HAP-1 (cell line): ENCODE measurements at regions not wholly inside any gene's neighbourhood (a gene's known extent, or its start where the extent isn't known, plus 50 kb on each side); places are given as distances from the start of the nearest gene placed in this dataset.
"Not testable (repeated sequence)": the region's sequence is repeated elsewhere in the genome, so short reads cannot be mapped to it uniquely, and the experiment has no call there.

Source experiments
- DNase-seq, 2 experiments: peaks; one replicate each; pipeline ENCODE4 v3.0.0-alpha.2; 2016 to 2020; ENCODE audit warnings: low spot score in 2 of 2
- H3K27me3 ChIP-seq: fragments of 250-450 bp; sonication (Bioruptor Pico); 2 replicates; pipeline ENCODE4 v1.5.1; 2020; ENCODE audit warnings: low read depth, mild to moderate bottlenecking, moderate library complexity
- H3K36me3 ChIP-seq: fragments of 250-450 bp; sonication (Bioruptor Pico); replicated peaks from 2 replicates; pipeline ENCODE4 v1.5.1; 2020; ENCODE audit warnings: mild to moderate bottlenecking
- H3K4me1 ChIP-seq: fragments of 250-450 bp; sonication (Bioruptor Pico); 2 replicates; pipeline ENCODE4 v1.5.1; 2020; ENCODE audit warnings: mild to moderate bottlenecking
- H3K4me3 ChIP-seq: fragments of 250-450 bp; sonication (Bioruptor Pico); 2 replicates; pipeline ENCODE4 v1.5.1; 2020; ENCODE audit warnings: mild to moderate bottlenecking, moderate library complexity
- H3K9me3 ChIP-seq: fragments of 250-450 bp; sonication (Bioruptor Pico); 2 replicates; pipeline ENCODE4 v1.5.1; 2020; ENCODE audit warnings: mild to moderate bottlenecking, moderate library complexity
- in situ Hi-C: fragments of 300-500 bp; cut with MboI; formaldehyde crosslinking; loops from 3 replicates; pipeline ENCODE4 v1.14.3; 2020; ENCODE audit warnings: low sequenced_read_pairs, inconsistent platforms, mixed read lengths

GRCh38 chr10:25828475-25828874 lies 105.6 kb upstream of the MYO3A start:
- no peaks in the 10 kb centered on the region for H3K9me3 ChIP-seq
- no peak for DNase-seq
- in situ Hi-C loops: no loop called here
- H3K4me3 ChIP-seq: no peak overlapping the region
- H3K4me1 ChIP-seq: no peaks in the 10 kb centered on the region
- no peaks in the 10 kb centered on the region for H3K36me3 ChIP-seq
- 0 out of 2 replicates have a peak, but pooled peaks cover 3% of the 10 kb centered on the region for H3K27me3 ChIP-seq

- 0 out of 2 replicates have a peak, but pooled peaks cover 3% of the 10 kb centered on the region for H3K27me3 ChIP-seq
- no peaks in the 10 kb centered on the region for H3K9me3 ChIP-seq
- no peak for DNase-seq
- H3K36me3 ChIP-seq: no peaks in the 10 kb centered on the region
- no peaks in the 10 kb centered on the region for H3K4me1 ChIP-seq
- no peak overlapping the region for H3K4me3 ChIP-seq
- in situ Hi-C loops: no loop called here
Measured at GRCh38 chr10:25831080-25831479, 102.9 kb upstream of the MYO3A start.

- Histone ChIP-seq H3K9me3 (no peaks in the 10 kb centered on the region), H3K36me3 (no peaks in the 10 kb centered on the region), H3K4me1 (no peaks in the 10 kb centered on the region), H3K27me3 (no peaks in the 10 kb centered on the region), H3K4me3 (no peak overlapping the region)
- in situ Hi-C loops: no loop called here
- no peak for DNase-seq
Measured at GRCh38 chr10:25839683-25840082, 94.3 kb upstream of the MYO3A start.

- H3K4me1 ChIP-seq, H3K27me3 ChIP-seq, in situ Hi-C loops, H3K4me3 ChIP-seq, H3K36me3 ChIP-seq, DNase-seq, H3K9me3 ChIP-seq: not testable (repeated sequence)
Measured at GRCh38 chr10:25840875-25841274, 93.2 kb upstream of the MYO3A start.

GRCh38 chr10:25842146-25842545 lies 91.9 kb upstream of the MYO3A start:
- Histone ChIP-seq H3K4me3 (no peak overlapping the region), H3K4me1 (no peaks in the 10 kb centered on the region), H3K9me3 (no peaks in the 10 kb centered on the region), H3K36me3 (no peaks in the 10 kb centered on the region), H3K27me3 (no peaks in the 10 kb centered on the region)
- DNase-seq: no peak
- in situ Hi-C loops: no loop called here

- in situ Hi-C loops: no loop called here
- H3K9me3 ChIP-seq: no peaks in the 10 kb centered on the region
Measured at GRCh38 chr10:25843551-25844170, 90.4 kb upstream of the MYO3A start.

GRCh38 chr10:25844716-25845115 lies 89.3 kb upstream of the MYO3A start:
- H3K9me3 ChIP-seq, H3K36me3 ChIP-seq, H3K4me3 ChIP-seq, H3K4me1 ChIP-seq, DNase-seq, H3K27me3 ChIP-seq, in situ Hi-C loops: not testable (repeated sequence)

More at GRCh38 chr10:25843551-25844170, 90.4 kb upstream of the MYO3A start:
- no peaks in the 10 kb centered on the region for H3K36me3 ChIP-seq
- no peaks in the 10 kb centered on the region for H3K27me3 ChIP-seq
- no peak overlapping the region for H3K4me3 ChIP-seq
- DNase-seq: no peak
- H3K4me1 ChIP-seq: no peaks in the 10 kb centered on the region

- DNase-seq: no peak
- no peaks in the 10 kb centered on the region for H3K9me3 ChIP-seq
- H3K4me1 ChIP-seq: no peaks in the 10 kb centered on the region
- no peak overlapping the region for H3K4me3 ChIP-seq
- H3K27me3 ChIP-seq: no peaks in the 10 kb centered on the region
- no peaks in the 10 kb centered on the region for H3K36me3 ChIP-seq
- in situ Hi-C loops: no loop called here
Measured at GRCh38 chr10:25849268-25849667, 84.8 kb upstream of the MYO3A start.

GRCh38 chr10:25849988-25850387 lies 84.0 kb upstream of the MYO3A start:
- in situ Hi-C loops: no loop called here
- Histone ChIP-seq H3K27me3 (no peaks in the 10 kb centered on the region), H3K9me3 (no peaks in the 10 kb centered on the region), H3K4me1 (no peaks in the 10 kb centered on the region), H3K4me3 (no peak overlapping the region), H3K36me3 (no peaks in the 10 kb centered on the region)
- DNase-seq: no peak

GRCh38 chr10:25851548-25851947 lies 82.5 kb upstream of the MYO3A start:
- no peak overlapping the region for H3K4me3 ChIP-seq
- in situ Hi-C loops: no loop called here
- no peaks in the 10 kb centered on the region for H3K36me3 ChIP-seq
- no peak for DNase-seq
- H3K27me3 ChIP-seq: no peaks in the 10 kb centered on the region
- no peaks in the 10 kb centered on the region for H3K9me3 ChIP-seq
- no peaks in the 10 kb centered on the region for H3K4me1 ChIP-seq

GRCh38 chr10:25852364-25852941 lies 81.6 kb upstream of the MYO3A start:
- no peak overlapping the region for H3K4me3 ChIP-seq
- no peaks in the 10 kb centered on the region for H3K27me3 ChIP-seq
- H3K9me3 ChIP-seq: no peaks in the 10 kb centered on the region
- in situ Hi-C loops: no loop called here
- no peaks in the 10 kb centered on the region for H3K4me1 ChIP-seq
- no peaks in the 10 kb centered on the region for H3K36me3 ChIP-seq
- DNase-seq: no peak

GRCh38 chr10:25858076-25858475 lies 76.0 kb upstream of the MYO3A start:
- in situ Hi-C loops: no loop called here
- Histone ChIP-seq H3K4me1 (no peaks in the 10 kb centered on the region), H3K27me3 (no peaks in the 10 kb centered on the region), H3K4me3 (no peak overlapping the region), H3K36me3 (no peaks in the 10 kb centered on the region), H3K9me3 (no peaks in the 10 kb centered on the region)
- DNase-seq: no peak

- no peaks in the 10 kb centered on the region for H3K9me3 ChIP-seq
- H3K4me1 ChIP-seq: no peaks in the 10 kb centered on the region
- H3K4me3 ChIP-seq: no peak overlapping the region
- no peaks in the 10 kb centered on the region for H3K36me3 ChIP-seq
- in situ Hi-C loops: no loop called here
- H3K27me3 ChIP-seq: no peaks in the 10 kb centered on the region
- no peak for DNase-seq
Measured at GRCh38 chr10:25865267-25865666, 68.8 kb upstream of the MYO3A start.

GRCh38 chr10:25867321-25867720 lies 66.7 kb upstream of the MYO3A start:
- no peaks in the 10 kb centered on the region for H3K27me3 ChIP-seq
- no peak overlapping the region for H3K4me3 ChIP-seq
- in situ Hi-C loops: no loop called here
- no peaks in the 10 kb centered on the region for H3K9me3 ChIP-seq
- H3K4me1 ChIP-seq: no peaks in the 10 kb centered on the region
- no peaks in the 10 kb centered on the region for H3K36me3 ChIP-seq
- no peak for DNase-seq
